Liver (tissue), 8 donors: ENCODE measurements at regions not wholly inside any gene's neighbourhood (a gene's known extent, or its start where the extent isn't known, plus 50 kb on each side); places are given as distances from the start of the nearest gene placed in this dataset.

Experiments used
- DNase-seq: peaks from one replicate; pipeline ENCODE4 v3.0.0-alpha.2; 2017; ENCODE audit warnings: low spot score
- H3K27ac ChIP-seq, 2 donors: one replicate each; pipeline ENCODE4 v1.7.0; 2013; ENCODE audit warnings: inconsistent platforms in 2 of 2, low read length in 2 of 2, control low read depth in 1 of 2, low read depth in 1 of 2, mild to moderate bottlenecking in 1 of 2
- H3K27me3 ChIP-seq, 4 donors: one replicate each; pipeline versions ENCODE4 v1.6.1 to v1.7.0; 2013; ENCODE audit warnings: low read length in 3 of 4, inconsistent platforms in 1 of 4, mild to moderate bottlenecking in 1 of 4, moderate library complexity in 1 of 4; ENCODE audit not compliant: control insufficient read depth in 4 of 4, insufficient read depth in 4 of 4
- H3K36me3 ChIP-seq, 4 donors: one replicate each; pipeline versions ENCODE4 v1.6.1 to v1.7.0; 2013; ENCODE audit warnings: low read length in 3 of 4, mild to moderate bottlenecking in 3 of 4, low read depth in 1 of 4, moderate library complexity in 1 of 4; ENCODE audit not compliant: control insufficient read depth in 4 of 4, insufficient read depth in 3 of 4
- H3K4me1 ChIP-seq, 4 donors: one replicate each; pipeline versions ENCODE4 v1.6.1 to v1.7.0; 2013; ENCODE audit warnings: low read length in 3 of 4, mild to moderate bottlenecking in 3 of 4, moderate library complexity in 1 of 4; ENCODE audit not compliant: control insufficient read depth in 4 of 4, insufficient read depth in 4 of 4
- H3K4me3 ChIP-seq, 3 donors: one replicate each; pipeline versions ENCODE4 v1.6.1 to v1.7.0; 2013; ENCODE audit warnings: low read length in 3 of 3, control low read depth in 1 of 3, low read depth in 1 of 3, mild to moderate bottlenecking in 1 of 3
- H3K9ac ChIP-seq, 2 donors: one replicate each; pipeline ENCODE4 v1.7.0; 2013; ENCODE audit warnings: low read length in 2 of 2, mild to moderate bottlenecking in 2 of 2, moderate library complexity in 2 of 2, control low read depth in 1 of 2, low read depth in 1 of 2
- H3K9me3 ChIP-seq, 4 donors: one replicate each; pipeline versions ENCODE4 v1.6.1 to v1.7.0; 2013; ENCODE audit warnings: low read length in 3 of 4; ENCODE audit not compliant: control insufficient read depth in 4 of 4
- EGR1 ChIP-seq, 2 donors: IDR thresholded peaks; 2 replicates each; pipeline ENCODE4 v1.6.1; 2016 to 2018; ENCODE audit warnings: antibody characterized with exemption in 2 of 2, low read depth in 2 of 2
- GABPA ChIP-seq, 2 donors: IDR thresholded peaks in 1 of 2; conservative IDR thresholded peaks in 1 of 2; 2 replicates each; pipeline ENCODE4 v1.6.1; 2016; ENCODE audit warnings: antibody characterized with exemption in 2 of 2, mild to moderate bottlenecking in 1 of 2, moderate library complexity in 1 of 2
- HNF4A ChIP-seq, 2 donors: conservative IDR thresholded peaks; 2 replicates each; pipeline ENCODE4 v1.6.1; 2016; ENCODE audit warnings: antibody characterized with exemption in 2 of 2, mild to moderate bottlenecking in 2 of 2
- HNF4G ChIP-seq: IDR thresholded peaks from 2 replicates; pipeline ENCODE4 v1.6.1; 2016; ENCODE audit warnings: antibody characterized with exemption
- JUND ChIP-seq, 2 donors: IDR thresholded peaks; 2 replicates each; pipeline ENCODE4 v1.6.1; 2016; ENCODE audit warnings: antibody characterized with exemption in 2 of 2
- NR2F2 ChIP-seq: IDR thresholded peaks from 2 replicates; pipeline ENCODE4 v1.6.1; 2016; ENCODE audit warnings: antibody characterized with exemption
- RAD21 ChIP-seq, 2 donors: IDR thresholded peaks; 2 replicates each; pipeline ENCODE4 v1.6.1; 2016; ENCODE audit warnings: antibody characterized with exemption in 2 of 2, mild to moderate bottlenecking in 2 of 2
- RXRA ChIP-seq, 2 donors: IDR thresholded peaks; 2 replicates each; pipeline ENCODE4 v1.6.1; 2017 to 2018; ENCODE audit warnings: antibody characterized with exemption in 2 of 2, mild to moderate bottlenecking in 1 of 2
- YY1 ChIP-seq: IDR thresholded peaks from 2 replicates; pipeline ENCODE4 v1.6.1; 2016; ENCODE audit warnings: antibody characterized with exemption, mild to moderate bottlenecking
- WGBS: extraction: QIAGEN DNeasy Blood & Tissue Kit; methylation state at CpG from one replicate; pipeline ENCODE4 v1.1.7; 2013; 5-methylcytosine and 5-hydroxymethylcytosine counted together
- TF ChIP-seq, protein P1 (sequence below): IDR thresholded peaks from 2 replicates; pipeline ENCODE4 v1.6.1; 2016; ENCODE audit warnings: antibody characterized with exemption
- TF ChIP-seq, protein P2 (sequence below): IDR thresholded peaks from 2 replicates; pipeline ENCODE4 v1.6.1; 2016; ENCODE audit warnings: antibody characterized with exemption
- TF ChIP-seq, protein P3 (sequence below): fragments of 150-350 bp; IDR thresholded peaks from 2 replicates; pipeline ENCODE4 v1.5.1; 2017; ENCODE audit warnings: improper control_type of control experiment, low read depth, low read length; ENCODE audit not compliant: missing input control
- TF ChIP-seq, protein P4 (sequence below): IDR thresholded peaks from 2 replicates; pipeline ENCODE4 v1.6.1; 2016; ENCODE audit warnings: antibody characterized with exemption
- TF ChIP-seq, protein P5 (sequence below): IDR thresholded peaks from 2 replicates; pipeline ENCODE4 v1.6.1; 2016; ENCODE audit warnings: antibody characterized with exemption, mild to moderate bottlenecking
- donor health status: healthy.
- donor health status: healthy.
- donor health status: healthy.
- donor health status: healthy.
- donor health status: healthy.

DNA sequence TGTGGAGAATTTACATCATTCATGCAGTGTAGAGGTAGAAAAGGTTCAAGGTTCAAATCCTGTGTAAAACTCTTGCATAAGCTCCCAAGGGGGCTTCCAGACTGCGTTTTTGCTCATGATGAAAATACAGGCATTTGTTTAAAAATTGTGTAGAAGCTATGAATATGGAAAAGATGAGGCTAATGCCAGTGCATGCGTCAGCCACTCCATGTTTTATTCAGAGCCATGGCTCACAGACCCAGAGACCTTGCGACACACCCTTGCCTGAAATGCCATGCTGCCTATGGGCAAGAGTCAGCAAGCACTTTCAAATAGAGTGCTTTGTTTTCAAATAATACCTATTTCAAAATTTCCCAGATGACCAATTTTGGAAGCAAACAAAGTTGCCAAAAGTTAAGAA, 262.3 kb downstream of the TRIB2 start:
- WGBS = 84% methylated on average over 3 of the region's 3 CpGs
- H3K9me3 ChIP-seq = no peaks in the 10 kb centered on the region
- no peak overlapping the region for H3K9ac ChIP-seq
- H3K27me3 ChIP-seq = no peaks in the 10 kb centered on the region
- no peak for DNase-seq
- H3K4me3 ChIP-seq = no peak overlapping the region
- no peaks in the 10 kb centered on the region for H3K4me1 ChIP-seq
- H3K27ac ChIP-seq = no peak overlapping the region
- TF ChIP-seq RXRA (IDR thresholded peaks at IDR 0.05) = no peak
- no peak for TF ChIP-seq HNF4G
- no peak for TF ChIP-seq GABPA (IDR thresholded peaks at IDR 0.05 in 1 of 2, conservative IDR thresholded peaks at IDR 0.05 in 1 of 2)
- TF ChIP-seq, protein P1, sequence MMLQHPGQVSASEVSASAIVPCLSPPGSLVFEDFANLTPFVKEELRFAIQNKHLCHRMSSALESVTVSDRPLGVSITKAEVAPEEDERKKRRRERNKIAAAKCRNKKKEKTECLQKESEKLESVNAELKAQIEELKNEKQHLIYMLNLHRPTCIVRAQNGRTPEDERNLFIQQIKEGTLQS = no peak
- no peaks in the 10 kb centered on the region for H3K36me3 ChIP-seq

DNA sequence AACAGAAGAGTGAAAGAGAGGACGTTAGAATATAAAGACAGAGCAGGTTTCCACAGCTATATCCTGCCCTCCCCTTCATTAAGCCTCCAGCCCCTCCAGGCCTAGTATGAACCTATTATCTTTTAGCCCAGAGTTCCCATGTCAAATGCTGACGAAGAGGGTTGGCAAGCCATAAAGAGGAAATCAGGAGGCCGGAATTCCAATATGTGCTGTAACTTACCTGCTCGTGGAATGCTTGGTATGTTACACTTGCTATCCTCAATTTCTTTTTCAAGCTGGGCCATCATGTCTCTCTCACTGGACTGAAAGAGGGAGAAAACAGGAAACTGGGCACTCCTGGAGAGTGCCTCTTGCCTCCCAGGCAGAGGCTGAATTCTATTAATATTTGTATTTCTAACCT, 264.1 kb downstream of the TRIB2 start:
- 60% methylated on average over 4 of the region's 4 CpGs for WGBS
- no peaks in the 10 kb centered on the region for H3K4me1 ChIP-seq
- no peaks in the 10 kb centered on the region for H3K9me3 ChIP-seq
- no peaks in the 10 kb centered on the region for H3K27me3 ChIP-seq
- DNase-seq = no peak
- H3K4me3 ChIP-seq = no peak overlapping the region
- TF ChIP-seq JUND (IDR thresholded peaks at IDR 0.05) = no peak
- TF ChIP-seq, protein P2, sequence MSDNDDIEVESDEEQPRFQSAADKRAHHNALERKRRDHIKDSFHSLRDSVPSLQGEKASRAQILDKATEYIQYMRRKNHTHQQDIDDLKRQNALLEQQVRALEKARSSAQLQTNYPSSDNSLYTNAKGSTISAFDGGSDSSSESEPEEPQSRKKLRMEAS = no peak
- TF ChIP-seq NR2F2 = no peak
- TF ChIP-seq HNF4A (conservative IDR thresholded peaks at IDR 0.05) = no peak
- no peak for TF ChIP-seq GABPA (IDR thresholded peaks at IDR 0.05 in 1 of 2, conservative IDR thresholded peaks at IDR 0.05 in 1 of 2)
- no peak for TF ChIP-seq EGR1 (IDR thresholded peaks at IDR 0.05; ENCODE audit: low read depth in 2 of 2)
- TF ChIP-seq RAD21 (IDR thresholded peaks at IDR 0.05) = no peak
- TF ChIP-seq, protein P3, sequence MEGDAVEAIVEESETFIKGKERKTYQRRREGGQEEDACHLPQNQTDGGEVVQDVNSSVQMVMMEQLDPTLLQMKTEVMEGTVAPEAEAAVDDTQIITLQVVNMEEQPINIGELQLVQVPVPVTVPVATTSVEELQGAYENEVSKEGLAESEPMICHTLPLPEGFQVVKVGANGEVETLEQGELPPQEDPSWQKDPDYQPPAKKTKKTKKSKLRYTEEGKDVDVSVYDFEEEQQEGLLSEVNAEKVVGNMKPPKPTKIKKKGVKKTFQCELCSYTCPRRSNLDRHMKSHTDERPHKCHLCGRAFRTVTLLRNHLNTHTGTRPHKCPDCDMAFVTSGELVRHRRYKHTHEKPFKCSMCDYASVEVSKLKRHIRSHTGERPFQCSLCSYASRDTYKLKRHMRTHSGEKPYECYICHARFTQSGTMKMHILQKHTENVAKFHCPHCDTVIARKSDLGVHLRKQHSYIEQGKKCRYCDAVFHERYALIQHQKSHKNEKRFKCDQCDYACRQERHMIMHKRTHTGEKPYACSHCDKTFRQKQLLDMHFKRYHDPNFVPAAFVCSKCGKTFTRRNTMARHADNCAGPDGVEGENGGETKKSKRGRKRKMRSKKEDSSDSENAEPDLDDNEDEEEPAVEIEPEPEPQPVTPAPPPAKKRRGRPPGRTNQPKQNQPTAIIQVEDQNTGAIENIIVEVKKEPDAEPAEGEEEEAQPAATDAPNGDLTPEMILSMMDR = no peak
- TF ChIP-seq, protein P4, sequence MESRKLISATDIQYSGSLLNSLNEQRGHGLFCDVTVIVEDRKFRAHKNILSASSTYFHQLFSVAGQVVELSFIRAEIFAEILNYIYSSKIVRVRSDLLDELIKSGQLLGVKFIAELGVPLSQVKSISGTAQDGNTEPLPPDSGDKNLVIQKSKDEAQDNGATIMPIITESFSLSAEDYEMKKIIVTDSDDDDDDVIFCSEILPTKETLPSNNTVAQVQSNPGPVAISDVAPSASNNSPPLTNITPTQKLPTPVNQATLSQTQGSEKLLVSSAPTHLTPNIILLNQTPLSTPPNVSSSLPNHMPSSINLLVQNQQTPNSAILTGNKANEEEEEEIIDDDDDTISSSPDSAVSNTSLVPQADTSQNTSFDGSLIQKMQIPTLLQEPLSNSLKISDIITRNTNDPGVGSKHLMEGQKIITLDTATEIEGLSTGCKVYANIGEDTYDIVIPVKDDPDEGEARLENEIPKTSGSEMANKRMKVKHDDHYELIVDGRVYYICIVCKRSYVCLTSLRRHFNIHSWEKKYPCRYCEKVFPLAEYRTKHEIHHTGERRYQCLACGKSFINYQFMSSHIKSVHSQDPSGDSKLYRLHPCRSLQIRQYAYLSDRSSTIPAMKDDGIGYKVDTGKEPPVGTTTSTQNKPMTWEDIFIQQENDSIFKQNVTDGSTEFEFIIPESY = no peak
- TF ChIP-seq, protein P1 = no peak
- TF ChIP-seq, protein P5, sequence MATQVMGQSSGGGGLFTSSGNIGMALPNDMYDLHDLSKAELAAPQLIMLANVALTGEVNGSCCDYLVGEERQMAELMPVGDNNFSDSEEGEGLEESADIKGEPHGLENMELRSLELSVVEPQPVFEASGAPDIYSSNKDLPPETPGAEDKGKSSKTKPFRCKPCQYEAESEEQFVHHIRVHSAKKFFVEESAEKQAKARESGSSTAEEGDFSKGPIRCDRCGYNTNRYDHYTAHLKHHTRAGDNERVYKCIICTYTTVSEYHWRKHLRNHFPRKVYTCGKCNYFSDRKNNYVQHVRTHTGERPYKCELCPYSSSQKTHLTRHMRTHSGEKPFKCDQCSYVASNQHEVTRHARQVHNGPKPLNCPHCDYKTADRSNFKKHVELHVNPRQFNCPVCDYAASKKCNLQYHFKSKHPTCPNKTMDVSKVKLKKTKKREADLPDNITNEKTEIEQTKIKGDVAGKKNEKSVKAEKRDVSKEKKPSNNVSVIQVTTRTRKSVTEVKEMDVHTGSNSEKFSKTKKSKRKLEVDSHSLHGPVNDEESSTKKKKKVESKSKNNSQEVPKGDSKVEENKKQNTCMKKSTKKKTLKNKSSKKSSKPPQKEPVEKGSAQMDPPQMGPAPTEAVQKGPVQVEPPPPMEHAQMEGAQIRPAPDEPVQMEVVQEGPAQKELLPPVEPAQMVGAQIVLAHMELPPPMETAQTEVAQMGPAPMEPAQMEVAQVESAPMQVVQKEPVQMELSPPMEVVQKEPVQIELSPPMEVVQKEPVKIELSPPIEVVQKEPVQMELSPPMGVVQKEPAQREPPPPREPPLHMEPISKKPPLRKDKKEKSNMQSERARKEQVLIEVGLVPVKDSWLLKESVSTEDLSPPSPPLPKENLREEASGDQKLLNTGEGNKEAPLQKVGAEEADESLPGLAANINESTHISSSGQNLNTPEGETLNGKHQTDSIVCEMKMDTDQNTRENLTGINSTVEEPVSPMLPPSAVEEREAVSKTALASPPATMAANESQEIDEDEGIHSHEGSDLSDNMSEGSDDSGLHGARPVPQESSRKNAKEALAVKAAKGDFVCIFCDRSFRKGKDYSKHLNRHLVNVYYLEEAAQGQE = no peak
- no peak for TF ChIP-seq YY1
- H3K36me3 ChIP-seq = no peaks in the 10 kb centered on the region
- H3K27ac ChIP-seq = no peak overlapping the region
- H3K9ac ChIP-seq = no peak overlapping the region
